DOHH2 (cell line): ENCODE measurements at regions not wholly inside any gene's neighbourhood (a gene's known extent, or its start where the extent isn't known, plus 50 kb on each side); places are given as distances from the start of the nearest gene placed in this dataset.

Experiments
- H3F3A ChIP-seq: fragments of 200-600 bp; sonication (generic), shearing (Covaris generic); 2 replicates; pipeline ENCODE4 v1.6.0; 2016; ENCODE audit warnings: antibody characterized with exemption, mild to moderate bottlenecking; ENCODE audit not compliant: control insufficient read depth, insufficient read depth
- H3K27ac ChIP-seq: fragments of 200-600 bp; sonication (generic); 2 replicates; pipeline ENCODE4 v1.5.1; 2014; ENCODE audit warnings: low read depth, mild to moderate bottlenecking, low read length, moderate library complexity
- H3K27me3 ChIP-seq: fragments of 200-600 bp; sonication (generic); 2 replicates; pipeline ENCODE4 v1.6.1; 2014; ENCODE audit warnings: mild to moderate bottlenecking, low read length, mixed read lengths; ENCODE audit not compliant: control insufficient read depth
- H3K36me3 ChIP-seq: fragments of 200-600 bp; sonication (generic); 2 replicates; pipeline ENCODE4 v1.6.1; 2014; ENCODE audit warnings: mild to moderate bottlenecking, low read length, moderate library complexity, mixed read lengths; ENCODE audit not compliant: control insufficient read depth
- H3K4me1 ChIP-seq: fragments of 200-600 bp; sonication (generic); 2 replicates; pipeline ENCODE4 v1.6.1; 2014; ENCODE audit warnings: mild to moderate bottlenecking, low read length, mixed read lengths; ENCODE audit not compliant: control insufficient read depth
- H3K4me2 ChIP-seq: fragments of 200-600 bp; sonication (generic); 2 replicates; pipeline ENCODE4 v1.6.0; 2014; ENCODE audit warnings: mild to moderate bottlenecking, low read length, moderate library complexity
- H3K4me3 ChIP-seq: fragments of 200-600 bp; sonication (generic); 2 replicates; pipeline ENCODE4 v1.5.1; 2014; ENCODE audit warnings: mild to moderate bottlenecking, low read length, mixed read lengths
- H3K79me2 ChIP-seq: fragments of 200-600 bp; sonication (generic); 2 replicates; pipeline ENCODE4 v1.6.1; 2014; ENCODE audit warnings: mild to moderate bottlenecking, low read length, mixed read lengths; ENCODE audit not compliant: control insufficient read depth
- H3K9me2 ChIP-seq: fragments of 200-600 bp; sonication (generic); replicated peaks from 2 replicates; pipeline ENCODE4 v1.6.1; 2014; ENCODE audit warnings: mild to moderate bottlenecking, low read length, mixed read lengths; ENCODE audit not compliant: control insufficient read depth
- H3K9me3 ChIP-seq: fragments of 200-600 bp; sonication (generic); 2 replicates; pipeline ENCODE4 v1.6.1; 2014; ENCODE audit warnings: antibody characterized with exemption, low read length, mixed read lengths; ENCODE audit not compliant: control insufficient read depth, insufficient read depth
- H4K20me1 ChIP-seq: fragments of 200-600 bp; sonication (generic); 2 replicates; pipeline ENCODE4 v1.6.0; 2014; ENCODE audit warnings: low read depth, mild to moderate bottlenecking, antibody characterized with exemption, low read length, moderate library complexity; ENCODE audit not compliant: control insufficient read depth, insufficient read depth
- EZH2phosphoT487 ChIP-seq: fragments of 200-600 bp; sonication (generic); IDR thresholded peaks from 2 replicates; pipeline ENCODE4 v1.6.1; 2017; ENCODE audit warnings: borderline replicate concordance, mild to moderate bottlenecking, antibody characterized with exemption, low read length, moderate library complexity, mixed read lengths
- TF ChIP-seq, protein P1 (sequence below): fragments of 200-600 bp; sonication (generic); IDR thresholded peaks from one replicate; pipeline ENCODE4 v1.5.1; 2014; ENCODE audit warnings: antibody characterized with exemption, mild to moderate bottlenecking, low read depth, low read length; ENCODE audit not compliant: poor library complexity, severe bottlenecking

DNA sequence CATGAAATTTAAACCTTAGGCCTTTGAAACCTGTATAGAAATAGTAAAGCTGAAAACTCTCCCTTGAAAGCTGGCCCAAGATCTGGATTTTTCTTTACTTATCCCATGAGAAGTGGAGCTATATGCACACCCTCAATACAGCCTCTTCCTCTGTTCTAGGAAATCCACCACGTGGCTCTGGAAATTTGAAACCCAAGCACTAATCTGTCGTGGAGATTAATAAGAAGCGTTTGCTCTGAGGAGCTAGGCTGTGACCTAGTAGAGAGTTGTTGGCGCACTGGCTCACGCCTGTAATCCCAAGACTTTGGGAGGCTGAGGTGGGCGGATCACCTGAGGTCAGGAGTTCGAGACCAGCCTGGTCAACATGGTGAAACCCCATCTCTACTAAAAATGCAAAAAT lies 291.3 kb upstream of the PLXNA2 start:
- Histone ChIP-seq H3K4me3 (no peak overlapping the region), H3K4me2 (no peak overlapping the region), H3F3A (no peaks in the 10 kb centered on the region), H3K79me2 (no peaks in the 10 kb centered on the region), H3K27me3 (no peaks in the 10 kb centered on the region), H3K36me3 (no peaks in the 10 kb centered on the region), H3K27ac (no peak overlapping the region), H3K9me3 (no peaks in the 10 kb centered on the region), H3K9me2 (no peaks in the 10 kb centered on the region), H4K20me1 (no peaks in the 10 kb centered on the region), H3K4me1 (no peaks in the 10 kb centered on the region)
- TF ChIP-seq, protein P1, sequence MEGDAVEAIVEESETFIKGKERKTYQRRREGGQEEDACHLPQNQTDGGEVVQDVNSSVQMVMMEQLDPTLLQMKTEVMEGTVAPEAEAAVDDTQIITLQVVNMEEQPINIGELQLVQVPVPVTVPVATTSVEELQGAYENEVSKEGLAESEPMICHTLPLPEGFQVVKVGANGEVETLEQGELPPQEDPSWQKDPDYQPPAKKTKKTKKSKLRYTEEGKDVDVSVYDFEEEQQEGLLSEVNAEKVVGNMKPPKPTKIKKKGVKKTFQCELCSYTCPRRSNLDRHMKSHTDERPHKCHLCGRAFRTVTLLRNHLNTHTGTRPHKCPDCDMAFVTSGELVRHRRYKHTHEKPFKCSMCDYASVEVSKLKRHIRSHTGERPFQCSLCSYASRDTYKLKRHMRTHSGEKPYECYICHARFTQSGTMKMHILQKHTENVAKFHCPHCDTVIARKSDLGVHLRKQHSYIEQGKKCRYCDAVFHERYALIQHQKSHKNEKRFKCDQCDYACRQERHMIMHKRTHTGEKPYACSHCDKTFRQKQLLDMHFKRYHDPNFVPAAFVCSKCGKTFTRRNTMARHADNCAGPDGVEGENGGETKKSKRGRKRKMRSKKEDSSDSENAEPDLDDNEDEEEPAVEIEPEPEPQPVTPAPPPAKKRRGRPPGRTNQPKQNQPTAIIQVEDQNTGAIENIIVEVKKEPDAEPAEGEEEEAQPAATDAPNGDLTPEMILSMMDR, result no peak
- TF ChIP-seq EZH2phosphoT487, result no peak

DNA sequence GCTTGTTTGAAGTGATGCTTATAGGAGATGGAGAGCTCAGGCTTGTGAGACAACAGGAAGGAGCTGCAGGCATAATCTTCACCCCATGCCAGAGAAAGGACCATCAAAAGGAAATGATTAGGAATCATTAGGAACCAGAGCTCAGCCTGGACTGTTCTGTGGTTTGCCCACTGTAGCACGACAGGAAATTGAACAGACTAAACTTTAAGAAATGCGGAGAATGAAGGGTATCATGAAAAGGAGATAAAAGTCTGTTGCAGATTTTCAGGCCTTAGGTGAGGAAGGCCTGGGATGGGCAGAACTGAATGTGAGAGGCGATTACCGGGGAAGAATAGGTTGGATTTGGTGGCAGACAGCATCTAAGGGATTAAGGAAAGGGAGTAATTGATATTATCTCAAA lies 292.0 kb upstream of the PLXNA2 start:
- TF ChIP-seq EZH2phosphoT487, result no peak
- TF ChIP-seq, protein P1, result no peak
- Histone ChIP-seq H3K4me1 (no peaks in the 10 kb centered on the region), H4K20me1 (no peaks in the 10 kb centered on the region), H3F3A (no peaks in the 10 kb centered on the region), H3K4me3 (no peak overlapping the region), H3K9me3 (no peaks in the 10 kb centered on the region), H3K27ac (no peak overlapping the region), H3K36me3 (no peaks in the 10 kb centered on the region), H3K9me2 (no peaks in the 10 kb centered on the region), H3K27me3 (no peaks in the 10 kb centered on the region), H3K4me2 (no peak overlapping the region), H3K79me2 (no peaks in the 10 kb centered on the region)

- Histone ChIP-seq H3K36me3 (no peaks in the 10 kb centered on the region), H3K9me2 (no peaks in the 10 kb centered on the region), H3K4me3 (no peak overlapping the region), H3K9me3 (no peaks in the 10 kb centered on the region), H3K79me2 (no peaks in the 10 kb centered on the region), H3K27me3 (no peaks in the 10 kb centered on the region), H3K4me1 (no peaks in the 10 kb centered on the region), H3K4me2 (no peak overlapping the region), H3K27ac (no peak overlapping the region), H4K20me1 (no peaks in the 10 kb centered on the region), H3F3A (no peaks in the 10 kb centered on the region)
- no peak for TF ChIP-seq EZH2phosphoT487
- TF ChIP-seq, protein P1, result no peak
These were observed 293.0 kb upstream of the PLXNA2 start for GRCh38 chr1:208537198-208537597.

GRCh38 chr1:208538078-208538477 lies 293.9 kb upstream of the PLXNA2 start:
- Histone ChIP-seq H3K27me3 (no peaks in the 10 kb centered on the region), H3K79me2 (no peaks in the 10 kb centered on the region), H4K20me1 (no peaks in the 10 kb centered on the region), H3K9me2 (no peaks in the 10 kb centered on the region), H3K9me3 (no peaks in the 10 kb centered on the region), H3F3A (no peaks in the 10 kb centered on the region), H3K4me2 (no peak overlapping the region), H3K4me3 (no peak overlapping the region), H3K27ac (no peak overlapping the region), H3K36me3 (no peaks in the 10 kb centered on the region), H3K4me1 (no peaks in the 10 kb centered on the region)
- no peak for TF ChIP-seq EZH2phosphoT487
- TF ChIP-seq, protein P1, result no peak
